CD14-positive monocyte (primary cell): ENCODE measurements at regions not wholly inside any gene's neighbourhood (a gene's known extent, or its start where the extent isn't known, plus 50 kb on each side); places are given as distances from the start of the nearest gene placed in this dataset.

ENCODE experiments used
- DNase-seq, 3 donors: peaks; one replicate each; pipeline ENCODE4 v3.0.0-alpha.2; 2011 to 2022
- H2AFZ ChIP-seq: 2 replicates; pipeline ENCODE4 v1.6.0; 2012; ENCODE audit warnings: mild to moderate bottlenecking, low read depth, low read length, inconsistent platforms; ENCODE audit not compliant: insufficient read depth, poor library complexity, severe bottlenecking
- H3K27ac ChIP-seq, 2 donors: 1 replicate in 1 of 2; 2 replicates in 1 of 2; pipeline ENCODE4 v1.5.1; 2012 to 2013; ENCODE audit warnings: low read length in 2 of 2, control low read depth in 1 of 2, inconsistent platforms in 1 of 2, low read depth in 1 of 2, mild to moderate bottlenecking in 1 of 2
- H3K27me3 ChIP-seq, 2 donors: one replicate each; pipeline versions ENCODE4 v1.6.0 to v1.6.1; 2011 to 2013; ENCODE audit warnings: low read length in 2 of 2; ENCODE audit not compliant: control insufficient read depth in 2 of 2, insufficient read depth in 2 of 2
- H3K36me3 ChIP-seq, 2 donors: replicated peaks in 1 of 2; 1 replicate in 1 of 2; 2 replicates in 1 of 2; pipeline versions ENCODE4 v1.5.1 to v1.6.1; 2012 to 2013; ENCODE audit warnings: low read length in 2 of 2, control low read depth in 1 of 2, inconsistent platforms in 1 of 2, mild to moderate bottlenecking in 1 of 2; ENCODE audit not compliant: insufficient read depth in 2 of 2, control insufficient read depth in 1 of 2
- H3K4me1 ChIP-seq, 2 donors: 1 replicate in 1 of 2; 2 replicates in 1 of 2; pipeline versions ENCODE4 v1.5.1 to v1.6.1; 2012 to 2013; ENCODE audit warnings: low read length in 2 of 2, control low read depth in 1 of 2, inconsistent platforms in 1 of 2, mild to moderate bottlenecking in 1 of 2, moderate library complexity in 1 of 2; ENCODE audit not compliant: insufficient read depth in 2 of 2, control insufficient read depth in 1 of 2
- H3K4me2 ChIP-seq: replicated peaks from 2 replicates; pipeline ENCODE3; 2012; ENCODE audit warnings: low read length, moderate library complexity, mild to moderate bottlenecking; ENCODE audit not compliant: poor library complexity, severe bottlenecking; ENCODE audit errors: extremely low read depth
- H3K4me3 ChIP-seq, 3 experiments: fragments of 200-600 bp in 1 of 3; sonication (generic) in 1 of 3; replicated peaks in 1 of 3; 1 replicate in 2 of 3; 2 replicates in 1 of 3; pipeline ENCODE4 v1.5.1; 2011 to 2013; ENCODE audit warnings: low read length in 3 of 3, mild to moderate bottlenecking in 3 of 3, control low read depth in 2 of 3, low read depth in 2 of 3, inconsistent platforms in 1 of 3, moderate library complexity in 1 of 3
- H3K79me2 ChIP-seq: 2 replicates; pipeline ENCODE4 v1.6.0; 2012; ENCODE audit warnings: mild to moderate bottlenecking, control low read depth, inconsistent platforms, low read length, moderate library complexity; ENCODE audit not compliant: insufficient read depth
- H3K9ac ChIP-seq: 2 replicates; pipeline ENCODE4 v1.6.0; 2017; ENCODE audit warnings: low read length, mild to moderate bottlenecking; ENCODE audit not compliant: insufficient read depth, poor library complexity, severe bottlenecking
- H3K9me3 ChIP-seq, 2 donors: replicated peaks in 1 of 2; 1 replicate in 1 of 2; 2 replicates in 1 of 2; pipeline versions ENCODE4 v1.5.1 to v1.6.1; 2012 to 2013; ENCODE audit warnings: low read length in 2 of 2, control low read depth in 1 of 2; ENCODE audit not compliant: control insufficient read depth in 1 of 2, insufficient read depth in 1 of 2
- H4K20me1 ChIP-seq: 2 replicates; pipeline ENCODE4 v1.6.0; 2012; ENCODE audit warnings: mild to moderate bottlenecking, low read length, control low read depth, moderate library complexity; ENCODE audit not compliant: insufficient read depth
- H3K27ac Mint-ChIP-seq, 7 donors: one replicate each; pipeline ENCODE4 v1.8.0; 2020; ENCODE audit warnings: mild to moderate bottlenecking in 7 of 7, mixed read lengths in 7 of 7, moderate library complexity in 6 of 7, inconsistent platforms in 2 of 7
- H3K27me3 Mint-ChIP-seq, 3 donors: one replicate each; pipeline ENCODE4 v1.8.0; 2021 to 2022; ENCODE audit warnings: low read depth in 3 of 3, mild to moderate bottlenecking in 3 of 3, mixed read lengths in 3 of 3, moderate library complexity in 3 of 3, inconsistent platforms in 1 of 3
- H3K36me3 Mint-ChIP-seq, 2 donors: one replicate each; pipeline ENCODE4 v1.8.0; 2020; ENCODE audit warnings: mixed read lengths in 2 of 2, inconsistent platforms in 1 of 2, mild to moderate bottlenecking in 1 of 2
- H3K4me1 Mint-ChIP-seq: one replicate; pipeline ENCODE4 v1.8.0; 2020; ENCODE audit warnings: mild to moderate bottlenecking, mixed read lengths
- H3K4me3 Mint-ChIP-seq, 2 donors: one replicate each; pipeline ENCODE4 v1.8.0; 2020; ENCODE audit warnings: mild to moderate bottlenecking in 2 of 2, mixed read lengths in 2 of 2, moderate library complexity in 1 of 2
- H3K9me3 Mint-ChIP-seq, 7 donors: one replicate each; pipeline ENCODE4 v1.8.0; 2020 to 2022; ENCODE audit warnings: mixed read lengths in 7 of 7, mild to moderate bottlenecking in 6 of 7, moderate library complexity in 6 of 7, inconsistent platforms in 2 of 7
- CTCF ChIP-seq: fragments of 200-600 bp; IDR thresholded peaks from one replicate; pipeline ENCODE4 v1.8.0; 2022; ENCODE audit warnings: antibody characterized with exemption, mild to moderate bottlenecking
- WGBS: methylation state at CpG from one replicate; pipeline ENCODE4 v1.1.5; 2013; ENCODE audit warnings: missing lambda C conversion rate; ENCODE audit not compliant: insufficient coverage; 5-methylcytosine and 5-hydroxymethylcytosine counted together
- intact Hi-C, 2 donors: fragments of 100-400 bp; cut with micrococcal nuclease; formaldehyde crosslinking; loops; one replicate each; pipeline versions ENCODE4 v1.15.0 to v1.15.1; 2023

GRCh38 chr22:45092644-45093043 lies 71.1 kb upstream of the NUP50 start:
- Mint-ChIP-seq H3K4me1 (peaks cover 4% of the 10 kb centered on the region), H3K27ac (no peak overlapping the region), H3K27me3 (peaks cover 14 to 45% (median 17%) of the 10 kb centered on the region in 3 donors), H3K36me3 (no peaks in the 10 kb centered on the region), H3K4me3 (no peak overlapping the region), H3K9me3 (peaks cover 0 to 20% (median 7%) of the 10 kb centered on the region in 7 donors)
- Histone ChIP-seq H3K79me2 (no peaks in the 10 kb centered on the region), H3K27me3 (peaks cover 0 to 7% of the 10 kb centered on the region in 2 donors), H3K4me3 (no peak overlapping the region), H2AFZ (no peak overlapping the region), H3K4me1 (no peaks in the 10 kb centered on the region), H3K9ac (no peak overlapping the region), H3K4me2 (no peak overlapping the region), H3K36me3 (no peaks in the 10 kb centered on the region), H3K9me3 (peaks cover 0 to 9% of the 10 kb centered on the region in 2 donors), H4K20me1 (no peaks in the 10 kb centered on the region), H3K27ac (no peak overlapping the region)
- 100% methylated on average over 2 of the region's 4 CpGs for WGBS
- TF ChIP-seq CTCF: no peak
- intact Hi-C loops: loop anchor here in 1 of 2 donors (10.0 kb wide), 1 partner anchor 462 kb away; no protein-coding TSS in a partner anchor
- DNase-seq: no peak

DNA sequence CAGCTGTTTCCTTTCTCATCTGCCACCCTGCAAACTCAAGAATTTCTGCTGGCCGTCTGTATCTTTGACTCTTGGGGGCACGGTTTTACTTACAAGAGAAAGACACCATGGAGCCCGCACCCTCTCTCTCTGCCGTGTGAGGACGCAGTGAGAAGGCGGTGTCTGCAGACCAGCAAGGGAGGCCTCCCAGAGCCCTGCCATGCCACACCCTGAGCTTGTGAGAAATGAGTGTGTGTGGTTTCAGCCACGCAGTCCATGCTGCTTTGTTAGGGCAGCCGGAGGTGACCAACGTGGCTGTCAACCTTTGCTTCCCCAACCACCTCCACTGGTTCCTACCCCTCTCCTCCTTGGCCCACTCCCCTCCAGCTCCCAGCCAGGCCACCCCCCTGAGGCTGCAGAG lies 70.1 kb upstream of the NUP50 start:
- Histone ChIP-seq H4K20me1 (no peaks in the 10 kb centered on the region), H3K4me2 (no peak overlapping the region), H3K9ac (no peak overlapping the region), H3K27ac (no peak overlapping the region), H3K9me3 (peaks cover 0 to 9% of the 10 kb centered on the region in 2 donors), H3K79me2 (no peaks in the 10 kb centered on the region), H3K4me1 (no peaks in the 10 kb centered on the region), H2AFZ (no peak overlapping the region), H3K4me3 (no peak overlapping the region), H3K36me3 (no peaks in the 10 kb centered on the region), H3K27me3 (peaks cover 0 to 7% of the 10 kb centered on the region in 2 donors)
- intact Hi-C loops: loop anchor here in 1 of 2 donors (10.0 kb wide), 1 partner anchor 461 kb away; no protein-coding TSS in a partner anchor
- Mint-ChIP-seq H3K36me3 (no peaks in the 10 kb centered on the region), H3K4me3 (no peak overlapping the region), H3K27ac (no peak overlapping the region), H3K27me3 (peaks cover 17 to 47% (median 22%) of the 10 kb centered on the region in 3 donors), H3K4me1 (peaks cover 4% of the 10 kb centered on the region), H3K9me3 (peaks cover 0 to 20% (median 7%) of the 10 kb centered on the region in 7 donors)
- DNase-seq: no peak
- WGBS: 68% methylated on average over 4 of the region's 9 CpGs
- no peak for TF ChIP-seq CTCF
